PFSK-1 (cell line): ENCODE measurements at regions not wholly inside any gene's neighbourhood (a gene's known extent, or its start where the extent isn't known, plus 50 kb on each side); places are given as distances from the start of the nearest gene placed in this dataset.

Source experiments
- FOXP2 ChIP-seq: optimal IDR thresholded peaks from 2 replicates; pipeline ENCODE3; 2011; ENCODE audit warnings: borderline replicate concordance, control low read depth, inconsistent platforms; ENCODE audit not compliant: insufficient read depth; ENCODE audit errors: extremely low read length, extremely low read depth
- POLR2AphosphoS5 ChIP-seq: IDR thresholded peaks from 2 replicates; pipeline ENCODE4 v1.6.1; 2012; ENCODE audit warnings: low read depth, mild to moderate bottlenecking, control low read depth, low read length, moderate library complexity
- REST ChIP-seq, 2 experiments: IDR thresholded peaks; 2 replicates each; pipeline versions ENCODE4 v1.6.1 to v1.8.0; 2011 to 2012; ENCODE audit warnings: low read depth in 2 of 2, low read length in 2 of 2, control low read depth in 1 of 2, inconsistent platforms in 1 of 2, mild to moderate bottlenecking in 1 of 2, moderate library complexity in 1 of 2; ENCODE audit not compliant: insufficient read depth in 1 of 2
- SIN3A ChIP-seq: IDR thresholded peaks from 2 replicates; pipeline ENCODE4 v1.6.1; 2012; ENCODE audit warnings: mild to moderate bottlenecking, low read length, moderate library complexity, borderline replicate concordance; ENCODE audit not compliant: insufficient read depth
- TAF1 ChIP-seq: IDR thresholded peaks from 2 replicates; pipeline ENCODE4 v1.6.1; 2012; ENCODE audit warnings: low read length, control low read depth, borderline replicate concordance; ENCODE audit not compliant: insufficient read depth

GRCh38 chr7:135833642-135834041 lies 85.0 kb upstream of the FAM180A start:
- TF ChIP-seq FOXP2 (no peak), TAF1 (no peak), POLR2AphosphoS5 (no peak), REST (IDR thresholded peaks at IDR 0.05; ENCODE audit: insufficient read depth in 1 of 2, low read depth in 2 of 2, low read length in 2 of 2) (no peak), SIN3A (no peak)
